GM12892 (cell line): ENCODE measurements at regions not wholly inside any gene's neighbourhood (a gene's known extent, or its start where the extent isn't known, plus 50 kb on each side); places are given as distances from the start of the nearest gene placed in this dataset.

Source experiments
- POLR2A ChIP-seq: IDR thresholded peaks from 2 replicates; pipeline ENCODE4 v1.6.1; 2011; ENCODE audit warnings: low read depth, low read length, control low read depth
- POLR2AphosphoS5 ChIP-seq: IDR thresholded peaks from 2 replicates; pipeline ENCODE4 v1.6.1; 2011; ENCODE audit warnings: low read depth, low read length, control low read depth
- TAF1 ChIP-seq: IDR thresholded peaks from 2 replicates; pipeline ENCODE4 v1.6.1; 2011; ENCODE audit warnings: low read depth, mild to moderate bottlenecking, control low read depth, low read length, borderline replicate concordance

DNA sequence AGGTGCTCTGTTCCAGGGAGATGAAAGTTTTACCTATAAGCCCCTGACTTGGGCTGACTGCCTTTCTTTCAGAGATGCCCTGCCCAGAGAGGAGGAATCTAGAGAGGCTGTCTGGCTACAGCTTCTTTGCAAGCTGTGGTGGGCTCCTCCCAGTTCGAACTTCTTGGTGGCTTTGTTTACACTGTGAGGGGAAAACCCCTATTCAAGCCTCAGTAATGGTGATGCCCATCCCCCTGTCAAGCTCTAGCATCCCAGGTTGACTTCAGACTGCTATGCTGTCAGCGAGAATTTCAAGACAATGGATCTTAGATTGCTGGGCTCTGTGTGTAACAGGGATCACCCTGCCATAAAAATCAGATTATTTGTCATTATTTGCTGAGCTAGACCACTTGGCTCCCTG is 377.6 kb downstream of the FLRT2 start:
- no peak for TF ChIP-seq POLR2A
- TF ChIP-seq POLR2AphosphoS5: no peak
- TF ChIP-seq TAF1: no peak
